ENCODE measurements at regions not wholly inside any gene's neighbourhood (a gene's known extent, or its start where the extent isn't known, plus 50 kb on each side); places are given as distances from the start of the nearest gene placed in this dataset.

- DNase-seq = no peak
Measured at GRCh38 chr15:93614386-93615104, 525.5 kb upstream of the RGMA start.

- DNase-seq = no peak
Measured at GRCh38 chr15:93613386-93613785, 524.4 kb upstream of the RGMA start.

GRCh38 chr15:93612953-93613352 lies 523.9 kb upstream of the RGMA start:
- no peak for DNase-seq

GRCh38 chr15:93610944-93611343 lies 521.9 kb upstream of the RGMA start:
- no peak for DNase-seq

GRCh38 chr15:93608643-93609148 lies 519.7 kb upstream of the RGMA start:
- no peak for DNase-seq

- DNase-seq = no peak
Measured at GRCh38 chr15:93603550-93603949, 514.5 kb upstream of the RGMA start.

GRCh38 chr15:93587059-93587521 lies 498.1 kb upstream of the RGMA start:
- DNase-seq = no peak

- no peak for DNase-seq
Measured at GRCh38 chr15:93585012-93585411, 496.0 kb upstream of the RGMA start.

- no peak for DNase-seq
Measured at GRCh38 chr15:93583968-93584367, 495.0 kb upstream of the RGMA start.

GRCh38 chr15:93583552-93583951 lies 494.5 kb upstream of the RGMA start:
- no peak for DNase-seq

GRCh38 chr15:93570527-93570926 lies 481.5 kb upstream of the RGMA start:
- no peak for DNase-seq

- DNase-seq = no peak
Measured at GRCh38 chr15:93566762-93567161, 477.8 kb upstream of the RGMA start.

- DNase-seq = no peak
Measured at GRCh38 chr15:93565201-93565600, 476.2 kb upstream of the RGMA start.

- no peak for DNase-seq
Measured at GRCh38 chr15:93563218-93563617, 474.2 kb upstream of the RGMA start.

- DNase-seq = no peak
Measured at GRCh38 chr15:93562395-93563123, 473.5 kb upstream of the RGMA start.

GRCh38 chr15:93557696-93558095 lies 468.7 kb upstream of the RGMA start:
- no peak for DNase-seq

- no peak for DNase-seq
Measured at GRCh38 chr15:93553167-93553935, 464.3 kb upstream of the RGMA start.

GRCh38 chr15:93543093-93543492 lies 454.1 kb upstream of the RGMA start:
- DNase-seq = no peak

GRCh38 chr15:93527374-93528050 lies 438.5 kb upstream of the RGMA start:
- DNase-seq = no peak

GRCh38 chr15:93524432-93524831 lies 435.4 kb upstream of the RGMA start:
- no peak for DNase-seq

GRCh38 chr15:93523481-93523880 lies 434.5 kb upstream of the RGMA start:
- no peak for DNase-seq

GRCh38 chr15:93520206-93520605 lies 431.2 kb upstream of the RGMA start:
- DNase-seq = no peak

- no peak for DNase-seq
Measured at GRCh38 chr15:93519599-93519998, 430.6 kb upstream of the RGMA start.

Data from CD4-positive, alpha-beta T cell treated with Interleukin-17A for 4 hours (primary cell).